ENCODE measurements at regions not wholly inside any gene's neighbourhood (a gene's known extent, or its start where the extent isn't known, plus 50 kb on each side); places are given as distances from the start of the nearest gene placed in this dataset.
"Not testable (repeated sequence)": the region's sequence is repeated elsewhere in the genome, so short reads cannot be mapped to it uniquely, and the experiment has no call there.

DNA sequence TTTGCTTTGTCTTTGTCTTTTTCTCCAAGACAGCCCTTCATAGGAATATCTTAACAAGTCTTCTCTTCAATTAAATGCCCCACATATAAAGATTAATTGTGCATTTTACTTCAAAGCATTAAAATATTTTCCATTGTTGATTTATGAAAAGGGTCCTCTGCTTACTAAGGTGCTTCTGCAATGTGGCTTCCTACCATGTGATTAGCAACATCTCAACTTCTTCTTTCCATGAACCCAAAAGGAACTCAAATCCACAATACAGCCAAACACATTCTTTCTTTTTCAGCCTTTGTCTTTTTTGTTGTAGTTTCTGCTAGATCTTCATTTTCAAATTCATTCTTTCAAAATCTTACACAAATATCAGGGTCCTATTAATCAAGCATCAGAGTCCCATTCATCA, 309.2 kb downstream of the NSUN3 start:
- Histone ChIP-seq H3K4me1 (no peaks in the 10 kb centered on the region), H3K27me3 (ENCODE audit: insufficient read depth in 3 of 3, low read length in 2 of 3) (no peaks in the 10 kb centered on the region), H3K9me3 (no peaks in the 10 kb centered on the region), H3K4me3 (no peak overlapping the region), H3K36me3 (ENCODE audit: insufficient read depth in 1 of 2, low read depth in 1 of 2) (no peaks in the 10 kb centered on the region), H3K27ac (no peak overlapping the region)
- DNase-seq = no peak
- TF ChIP-seq, protein P1, sequence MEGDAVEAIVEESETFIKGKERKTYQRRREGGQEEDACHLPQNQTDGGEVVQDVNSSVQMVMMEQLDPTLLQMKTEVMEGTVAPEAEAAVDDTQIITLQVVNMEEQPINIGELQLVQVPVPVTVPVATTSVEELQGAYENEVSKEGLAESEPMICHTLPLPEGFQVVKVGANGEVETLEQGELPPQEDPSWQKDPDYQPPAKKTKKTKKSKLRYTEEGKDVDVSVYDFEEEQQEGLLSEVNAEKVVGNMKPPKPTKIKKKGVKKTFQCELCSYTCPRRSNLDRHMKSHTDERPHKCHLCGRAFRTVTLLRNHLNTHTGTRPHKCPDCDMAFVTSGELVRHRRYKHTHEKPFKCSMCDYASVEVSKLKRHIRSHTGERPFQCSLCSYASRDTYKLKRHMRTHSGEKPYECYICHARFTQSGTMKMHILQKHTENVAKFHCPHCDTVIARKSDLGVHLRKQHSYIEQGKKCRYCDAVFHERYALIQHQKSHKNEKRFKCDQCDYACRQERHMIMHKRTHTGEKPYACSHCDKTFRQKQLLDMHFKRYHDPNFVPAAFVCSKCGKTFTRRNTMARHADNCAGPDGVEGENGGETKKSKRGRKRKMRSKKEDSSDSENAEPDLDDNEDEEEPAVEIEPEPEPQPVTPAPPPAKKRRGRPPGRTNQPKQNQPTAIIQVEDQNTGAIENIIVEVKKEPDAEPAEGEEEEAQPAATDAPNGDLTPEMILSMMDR (IDR thresholded peaks at IDR 0.05) = no peak
- no peak for ATAC-seq
- intact Hi-C loops (cut with DNase I) = no loop called here

DNA sequence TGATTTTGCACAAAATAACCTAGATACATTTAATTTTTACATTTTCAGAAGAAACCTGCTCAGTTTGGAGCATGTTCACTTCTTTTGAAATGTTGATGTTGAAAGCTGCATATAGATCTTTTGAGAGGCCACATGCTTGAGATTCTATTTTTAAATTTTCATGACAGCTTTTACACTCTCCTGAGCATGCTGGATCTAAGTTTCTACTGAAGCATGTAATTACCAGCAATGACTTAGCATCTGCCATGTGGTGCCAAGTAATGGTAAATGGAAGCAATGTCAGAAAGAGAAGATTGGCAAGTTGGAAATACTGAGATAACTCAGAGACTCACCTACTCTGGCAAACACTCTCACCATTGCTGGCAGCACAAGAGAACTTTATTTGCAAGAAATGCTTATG, 310.6 kb downstream of the NSUN3 start:
- ATAC-seq = no peak
- Histone ChIP-seq H3K4me1 (no peaks in the 10 kb centered on the region), H3K27ac (no peak overlapping the region), H3K27me3 (ENCODE audit: insufficient read depth in 3 of 3, low read length in 2 of 3) (no peaks in the 10 kb centered on the region), H3K9me3 (no peaks in the 10 kb centered on the region), H3K36me3 (ENCODE audit: insufficient read depth in 1 of 2, low read depth in 1 of 2) (no peaks in the 10 kb centered on the region), H3K4me3 (no peak overlapping the region)
- intact Hi-C loops (cut with DNase I) = no loop called here
- TF ChIP-seq, protein P1 (IDR thresholded peaks at IDR 0.05) = no peak
- no peak for DNase-seq

DNA sequence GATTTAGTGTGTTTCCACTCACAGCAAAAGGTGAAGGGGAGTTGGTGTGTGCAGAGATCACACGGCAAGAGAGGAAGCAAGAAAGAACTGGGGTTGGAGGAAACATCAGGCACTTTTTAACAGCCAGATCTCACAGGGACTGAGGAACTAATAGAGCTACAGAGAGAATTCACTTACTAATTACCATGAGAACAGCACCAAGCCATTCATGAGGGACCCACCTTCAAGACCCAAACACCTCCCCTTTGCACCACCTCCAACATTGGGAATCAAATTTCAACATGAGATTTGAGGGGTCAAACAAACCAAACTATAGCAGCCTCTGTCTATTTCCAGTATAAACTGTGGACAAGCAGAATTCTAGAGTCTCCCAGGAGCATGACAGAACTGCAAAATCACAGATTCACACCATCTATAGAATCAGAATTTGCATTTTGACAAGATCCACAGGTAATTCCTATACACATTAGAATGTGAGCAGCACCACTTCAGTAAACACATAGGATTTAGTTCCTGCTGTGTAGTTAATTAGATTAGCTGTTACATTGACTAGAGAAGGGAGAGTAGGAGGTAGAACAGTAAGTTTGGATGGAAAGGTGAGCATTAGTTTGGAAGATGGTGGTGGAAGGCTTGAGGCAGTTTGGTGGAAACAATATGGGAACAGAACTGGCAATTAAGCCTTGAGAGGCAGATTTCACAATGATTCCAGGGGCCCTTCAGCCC, 311.7 kb downstream of the NSUN3 start:
- ATAC-seq (no peak), DNase-seq (no peak)
- H3K36me3 ChIP-seq (ENCODE audit: insufficient read depth in 1 of 2, low read depth in 1 of 2) = no peaks in the 10 kb centered on the region
- no peaks in the 10 kb centered on the region for H3K27me3 ChIP-seq (ENCODE audit: insufficient read depth in 3 of 3, low read length in 2 of 3)
- WGBS, 3 donors = 37 to 55% (median 45%) methylated on average over 1 of the region's 1 CpG
- no peaks in the 10 kb centered on the region for H3K9me3 ChIP-seq
- H3K4me1 ChIP-seq = no peaks in the 10 kb centered on the region
- TF ChIP-seq, protein P1 (IDR thresholded peaks at IDR 0.05) = no peak
- H3K4me3 ChIP-seq = no peak overlapping the region
- intact Hi-C loops (cut with DNase I) = no loop called here
- H3K27ac ChIP-seq = no peak overlapping the region

DNA sequence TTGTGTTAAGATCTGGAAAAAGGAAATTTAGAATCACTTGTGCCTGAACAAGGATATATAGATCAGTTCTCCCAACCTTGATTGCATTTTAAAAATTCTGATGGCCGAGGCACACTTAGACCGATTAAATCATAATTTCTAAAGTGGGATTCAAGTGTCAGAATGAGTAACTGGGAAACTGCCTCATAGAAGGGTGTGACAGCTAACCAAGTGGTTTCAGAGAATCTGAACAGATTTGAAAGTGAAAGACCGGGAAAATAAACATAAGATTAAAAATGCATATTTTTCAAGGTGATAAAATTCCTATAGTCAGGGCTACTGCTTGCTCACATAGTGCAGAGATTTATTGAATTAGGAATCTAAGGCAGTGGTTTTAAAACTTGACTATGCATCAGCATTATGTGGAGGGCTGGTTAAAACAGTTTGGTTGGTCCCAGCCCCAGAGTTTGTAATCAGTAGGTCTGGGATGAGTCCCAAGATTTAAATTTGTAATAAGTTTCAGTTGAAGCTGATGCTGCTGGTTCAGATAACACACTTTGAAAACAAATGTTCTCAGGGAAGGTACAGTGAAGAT, 314.3 kb downstream of the NSUN3 start:
- H3K27me3 ChIP-seq (ENCODE audit: insufficient read depth in 3 of 3, low read length in 2 of 3); H3K9me3 ChIP-seq; ATAC-seq; intact Hi-C loops (cut with DNase I); DNase-seq; H3K27ac ChIP-seq; H3K4me3 ChIP-seq; H3K36me3 ChIP-seq (ENCODE audit: insufficient read depth in 1 of 2, low read depth in 1 of 2); H3K4me1 ChIP-seq: not testable (repeated sequence)
- WGBS, 3 donors = 76 to 87% (median 84%) methylated on average over 3 of the region's 3 CpGs

DNA sequence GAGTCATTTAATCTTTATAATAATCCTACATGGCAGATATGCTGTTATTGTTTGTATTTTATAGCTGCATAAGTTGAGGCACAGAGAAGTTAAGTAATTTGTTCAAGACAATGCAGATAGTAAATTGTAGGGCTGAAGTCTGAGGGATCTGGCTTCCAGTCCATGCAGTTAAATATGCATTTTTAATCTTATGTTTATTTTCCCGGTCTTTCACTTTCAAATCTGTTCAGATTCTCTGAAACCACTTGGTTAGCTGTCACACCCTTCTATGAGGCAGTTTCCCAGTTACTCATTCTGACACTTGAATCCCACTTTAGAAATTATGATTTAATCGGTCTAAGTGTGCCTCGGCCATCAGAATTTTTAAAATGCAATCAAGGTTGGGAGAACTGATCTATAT, 315.0 kb downstream of the NSUN3 start:
- DNase-seq; H3K4me1 ChIP-seq; intact Hi-C loops (cut with DNase I); H3K36me3 ChIP-seq (ENCODE audit: insufficient read depth in 1 of 2, low read depth in 1 of 2); H3K4me3 ChIP-seq; ATAC-seq; H3K27ac ChIP-seq; H3K9me3 ChIP-seq; H3K27me3 ChIP-seq (ENCODE audit: insufficient read depth in 3 of 3, low read length in 2 of 3): not testable (repeated sequence)
- WGBS, 3 donors = 86 to 94% (median 93%) methylated on average over 3 of the region's 3 CpGs

DNA sequence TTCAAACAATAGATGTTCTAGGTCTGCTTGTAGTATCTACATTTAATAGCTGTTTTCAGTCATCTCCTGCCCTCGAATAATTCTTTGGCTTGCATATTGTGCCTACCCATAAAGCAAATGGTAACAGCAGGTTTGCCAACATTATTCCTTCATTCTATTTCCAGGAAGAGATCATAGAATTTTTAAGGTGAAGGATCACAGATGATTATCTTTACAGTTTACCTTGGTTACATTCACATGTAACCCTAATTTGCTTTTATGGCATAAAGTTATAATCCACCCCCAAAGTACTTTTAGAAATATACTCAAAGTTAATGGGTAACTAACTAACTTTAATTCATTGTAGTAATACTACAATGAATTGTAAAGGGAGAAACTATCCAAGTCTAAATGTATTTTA, 315.5 kb downstream of the NSUN3 start:
- H3K36me3 ChIP-seq (ENCODE audit: insufficient read depth in 1 of 2, low read depth in 1 of 2) = no peaks in the 10 kb centered on the region
- intact Hi-C loops (cut with DNase I) = no loop called here
- no peak overlapping the region for H3K27ac ChIP-seq
- TF ChIP-seq, protein P1 (IDR thresholded peaks at IDR 0.05) = no peak
- ATAC-seq (no peak), DNase-seq (no peak)
- H3K9me3 ChIP-seq = no peaks in the 10 kb centered on the region
- H3K4me3 ChIP-seq = no peak overlapping the region
- H3K27me3 ChIP-seq (ENCODE audit: insufficient read depth in 3 of 3, low read length in 2 of 3) = no peaks in the 10 kb centered on the region
- WGBS, 3 donors = 75 to 100% (median 79%) methylated on average over 1 of the region's 1 CpG
- H3K4me1 ChIP-seq = no peaks in the 10 kb centered on the region
